GM12878 (cell line): ENCODE measurements at regions not wholly inside any gene's neighbourhood (a gene's known extent, or its start where the extent isn't known, plus 50 kb on each side); places are given as distances from the start of the nearest gene placed in this dataset.

Experiments
- ASH2L ChIP-seq: fragments of 300-600, 200-600 bp; sonication (generic); IDR thresholded peaks from 2 replicates; pipeline ENCODE4 v1.6.1; 2017; ENCODE audit warnings: low read depth, mild to moderate bottlenecking, borderline replicate concordance
- BCLAF1 ChIP-seq: fragments of 450-650 bp; IDR thresholded peaks from 2 replicates; pipeline ENCODE4 v1.6.1; 2017; ENCODE audit warnings: antibody characterized with exemption, mild to moderate bottlenecking, moderate library complexity
- CTCF ChIP-seq, 3 experiments: IDR thresholded peaks in 2 of 3; conservative IDR thresholded peaks in 1 of 3; 2 replicates each; pipeline ENCODE4 v1.5.1; 2011; ENCODE audit warnings: low read depth in 3 of 3, low read length in 3 of 3, mild to moderate bottlenecking in 3 of 3, control low read depth in 2 of 3, moderate library complexity in 2 of 3, inconsistent platforms in 1 of 3, mixed read lengths in 1 of 3; ENCODE audit not compliant: control insufficient read depth in 2 of 3, insufficient read depth in 1 of 3; ENCODE audit errors: extremely low read depth in 1 of 3
- EP300 ChIP-seq, 2 experiments: fragments of 150-350 bp in 1 of 2; IDR thresholded peaks; 2 replicates each; pipeline ENCODE4 v1.6.1; 2011 to 2012; ENCODE audit warnings: low read depth in 2 of 2, low read length in 2 of 2, borderline replicate concordance in 1 of 2, improper control_type of control experiment in 1 of 2, inconsistent platforms in 1 of 2; ENCODE audit not compliant: control insufficient read depth in 1 of 2
- FOS ChIP-seq: IDR thresholded peaks from 3 replicates; pipeline ENCODE4 v1.6.1; 2011; ENCODE audit warnings: borderline replicate concordance; ENCODE audit not compliant: insufficient read length; ENCODE audit errors: extremely low read depth
- HDAC2 ChIP-seq: fragments of 200-600 bp; sonication (generic); IDR thresholded peaks from 2 replicates; pipeline ENCODE4 v1.6.1; 2017
- HDAC6 ChIP-seq: fragments of 200-600 bp; sonication (generic); IDR thresholded peaks from one replicate; pipeline ENCODE4 v1.8.0; 2017; ENCODE audit warnings: antibody characterized with exemption; ENCODE audit not compliant: unreplicated experiment
- NR2F1 ChIP-seq: fragments of 450-650 bp; conservative IDR thresholded peaks from 2 replicates; pipeline ENCODE4 v1.6.1; 2017; ENCODE audit warnings: mild to moderate bottlenecking
- PKNOX1 ChIP-seq: fragments of 450-650 bp; IDR thresholded peaks from 2 replicates; pipeline ENCODE4 v1.6.1; 2016; ENCODE audit warnings: mild to moderate bottlenecking
- POLR2AphosphoS5 ChIP-seq: IDR thresholded peaks from 2 replicates; pipeline ENCODE4 v1.6.1; 2011; ENCODE audit warnings: mild to moderate bottlenecking, low read length, inconsistent platforms
- RB1 ChIP-seq: fragments of 450-650 bp; formaldehyde crosslinking; IDR thresholded peaks from 2 replicates; pipeline ENCODE4 v1.6.1; 2017; ENCODE audit warnings: mild to moderate bottlenecking, borderline replicate concordance
- SMAD5 ChIP-seq: IDR thresholded peaks from 2 replicates; pipeline ENCODE4 v1.6.1; 2016; ENCODE audit warnings: antibody characterized with exemption, low read depth
- USF1 ChIP-seq: IDR thresholded peaks from 2 replicates; pipeline ENCODE4 v1.6.1; 2011; ENCODE audit warnings: borderline replicate concordance, low read depth, mild to moderate bottlenecking, moderate library complexity, mixed read lengths, low read length; ENCODE audit not compliant: insufficient read depth; ENCODE audit errors: extremely low read length
- ZBED1 ChIP-seq: IDR thresholded peaks from 2 replicates; pipeline ENCODE4 v1.6.1; 2016; ENCODE audit warnings: borderline replicate concordance
- ZNF274 ChIP-seq: IDR thresholded peaks from one replicate; pipeline ENCODE4 v1.8.0; 2011; ENCODE audit not compliant: insufficient read length, insufficient read depth

- TF ChIP-seq HDAC6 (no peak), EP300 (IDR thresholded peaks at IDR 0.05; ENCODE audit: borderline replicate concordance in 1 of 2, control insufficient read depth in 1 of 2, low read depth in 2 of 2, low read length in 2 of 2) (peak in 1 of 2 experiments; percentile 36; a peak in 1 of 4 replicates), ASH2L (no peak), USF1 (no peak), SMAD5 (no peak), ZNF274 (no peak), PKNOX1 (peak; percentile 44), NR2F1 (peak; percentile 57), RB1 (no peak), FOS (no peak), BCLAF1 (no peak), POLR2AphosphoS5 (no peak), ZBED1 (no peak), HDAC2 (no peak), CTCF (IDR thresholded peaks at IDR 0.05 in 2 of 3, conservative IDR thresholded peaks at IDR 0.05 in 1 of 3; ENCODE audit: control insufficient read depth in 2 of 3, extremely low read depth in 1 of 3, insufficient read depth in 1 of 3, low read depth in 3 of 3, low read length in 3 of 3) (no peak)
Observed at GRCh38 chr3:117278424-117279190, 569.0 kb downstream of the TUSC7 start (continued).
